Keratinocyte (primary cell): ENCODE measurements at regions not wholly inside any gene's neighbourhood (a gene's known extent, or its start where the extent isn't known, plus 50 kb on each side); places are given as distances from the start of the nearest gene placed in this dataset.

ENCODE experiments used
- DNase-seq: peaks from one replicate; pipeline ENCODE4 v3.0.0-alpha.2; 2011; ENCODE audit warnings: low read depth, missing footprints, low spot score
- FAIRE-seq: peaks from 2 replicates; lab custom pipeline; 2011; peaks lifted over from hg19 to GRCh38; lab: Jason Lieb, UNC
- H2AFZ ChIP-seq: 2 replicates; pipeline ENCODE4 v1.6.0; 2012; ENCODE audit warnings: low read length, control low read depth, inconsistent platforms; ENCODE audit not compliant: control insufficient read depth
- H3K27ac ChIP-seq: 2 replicates; pipeline ENCODE4 v1.5.1; 2011; ENCODE audit warnings: low read length; ENCODE audit not compliant: control insufficient read depth, insufficient read depth
- H3K27me3 ChIP-seq: 3 replicates; pipeline ENCODE4 v1.6.0; 2011; ENCODE audit warnings: low read length; ENCODE audit not compliant: control insufficient read depth, insufficient read depth; ENCODE audit errors: extremely low read depth
- H3K36me3 ChIP-seq, 2 experiments: 2 replicates in 1 of 2; 3 replicates in 1 of 2; pipeline ENCODE4 v1.5.1; 2011; ENCODE audit warnings: low read length in 2 of 2, mild to moderate bottlenecking in 1 of 2; ENCODE audit not compliant: control insufficient read depth in 2 of 2, insufficient read depth in 2 of 2; ENCODE audit errors: extremely low read depth in 1 of 2
- H3K4me1 ChIP-seq: 3 replicates; pipeline ENCODE4 v1.5.1; 2011; ENCODE audit warnings: low read length; ENCODE audit not compliant: control insufficient read depth, insufficient read depth; ENCODE audit errors: extremely low read depth
- H3K4me2 ChIP-seq: 3 replicates; pipeline ENCODE4 v1.6.0; 2011; ENCODE audit warnings: low read depth, low read length; ENCODE audit not compliant: control insufficient read depth, insufficient read depth; ENCODE audit errors: extremely low read depth
- H3K4me3 ChIP-seq, 3 experiments: fragments of 200-600 bp in 1 of 3; sonication (generic) in 1 of 3; 2 replicates in 2 of 3; 3 replicates in 1 of 3; pipeline ENCODE4 v1.5.1; 2011 to 2016; ENCODE audit warnings: low read length in 3 of 3, mild to moderate bottlenecking in 3 of 3, control low read depth in 2 of 3, inconsistent platforms in 1 of 3, low read depth in 1 of 3, mixed read lengths in 1 of 3, mixed run types in 1 of 3, moderate library complexity in 1 of 3; ENCODE audit not compliant: control insufficient read depth in 2 of 3, insufficient read depth in 2 of 3; ENCODE audit errors: extremely low read depth in 1 of 3
- H3K79me2 ChIP-seq: 2 replicates; pipeline ENCODE4 v1.6.0; 2012; ENCODE audit warnings: low read length; ENCODE audit not compliant: control insufficient read depth, insufficient read depth
- H3K9ac ChIP-seq: 3 replicates; pipeline ENCODE4 v1.6.0; 2011; ENCODE audit warnings: low read length; ENCODE audit not compliant: control insufficient read depth, insufficient read depth; ENCODE audit errors: extremely low read depth
- H3K9me1 ChIP-seq: 3 replicates; pipeline ENCODE4 v1.6.0; 2011; ENCODE audit warnings: low read length; ENCODE audit not compliant: control insufficient read depth, insufficient read depth; ENCODE audit errors: extremely low read depth
- H3K9me3 ChIP-seq: 2 replicates; pipeline ENCODE4 v1.5.1; 2012; ENCODE audit warnings: low read depth, low read length; ENCODE audit not compliant: control insufficient read depth
- H4K20me1 ChIP-seq: 3 replicates; pipeline ENCODE4 v1.6.0; 2011; ENCODE audit warnings: low read length; ENCODE audit not compliant: control insufficient read depth, insufficient read depth; ENCODE audit errors: extremely low read depth
- CTCF ChIP-seq, 3 experiments: IDR thresholded peaks in 1 of 3; conservative IDR thresholded peaks in 1 of 3; optimal IDR thresholded peaks in 1 of 3; 2 replicates in 2 of 3; 3 replicates in 1 of 3; pipeline versions ENCODE3 to v1.5.1; 2011; ENCODE audit warnings: low read length in 3 of 3, mild to moderate bottlenecking in 3 of 3, moderate library complexity in 2 of 3, control low read depth in 1 of 3, inconsistent platforms in 1 of 3; ENCODE audit not compliant: insufficient read depth in 2 of 3; ENCODE audit errors: extremely low read depth in 1 of 3
- EZH2 ChIP-seq: IDR thresholded peaks from one replicate; pipeline ENCODE4 v1.6.1; 2012; ENCODE audit warnings: inconsistent platforms, mild to moderate bottlenecking, low read length, moderate library complexity
- dilution Hi-C: fragments of 300-500 bp; cut with MboI; formaldehyde crosslinking; loops from one replicate; pipeline ENCODE4 v1.7.0; 2020; ENCODE audit warnings: low sequenced_read_pairs; ENCODE audit not compliant: extremely low pct_ligation_motif_present

- H2AFZ ChIP-seq, result no peak overlapping the region
- H3K4me2 ChIP-seq, result no peak overlapping the region
- H4K20me1 ChIP-seq, result no peaks in the 10 kb centered on the region
- no peaks in the 10 kb centered on the region for H3K79me2 ChIP-seq
- H3K9me1 ChIP-seq, result no peaks in the 10 kb centered on the region
- H3K27me3 ChIP-seq, result peaks cover 3% of the 10 kb centered on the region
- H3K9ac ChIP-seq, result no peak overlapping the region
- DNase-seq, result no peak
- no peaks in the 10 kb centered on the region for H3K36me3 ChIP-seq
- H3K27ac ChIP-seq, result no peak overlapping the region
- no peak overlapping the region for H3K4me3 ChIP-seq
- peaks cover 13% of the 10 kb centered on the region for H3K9me3 ChIP-seq
- no peaks in the 10 kb centered on the region for H3K4me1 ChIP-seq
- no peak for TF ChIP-seq CTCF (optimal IDR thresholded peaks at IDR 0.05 in 1 of 3, IDR thresholded peaks at IDR 0.05 in 1 of 3, conservative IDR thresholded peaks at IDR 0.05 in 1 of 3; ENCODE audit: extremely low read depth in 1 of 3, insufficient read depth in 2 of 3, low read length in 3 of 3)
- TF ChIP-seq EZH2, result no peak
- no peak for FAIRE-seq
- dilution Hi-C loops, result no loop called here
These were observed 347.3 kb downstream of the BRD1 start for GRCh38 chr22:49480331-49480730.

GRCh38 chr22:49479566-49479965, 348.1 kb downstream of the BRD1 start:
- H3K27ac ChIP-seq, result no peak overlapping the region
- DNase-seq (no peak), FAIRE-seq (no peak)
- dilution Hi-C loops, result no loop called here
- H3K9me1 ChIP-seq, result no peaks in the 10 kb centered on the region
- H3K79me2 ChIP-seq, result no peaks in the 10 kb centered on the region
- no peaks in the 10 kb centered on the region for H3K36me3 ChIP-seq
- H2AFZ ChIP-seq, result no peak overlapping the region
- H3K4me3 ChIP-seq, result no peak overlapping the region
- TF ChIP-seq EZH2 (no peak), CTCF (optimal IDR thresholded peaks at IDR 0.05 in 1 of 3, IDR thresholded peaks at IDR 0.05 in 1 of 3, conservative IDR thresholded peaks at IDR 0.05 in 1 of 3; ENCODE audit: extremely low read depth in 1 of 3, insufficient read depth in 2 of 3, low read length in 3 of 3) (no peak)
- H3K9ac ChIP-seq, result no peak overlapping the region
- H3K4me2 ChIP-seq, result no peak overlapping the region
- H3K9me3 ChIP-seq, result peaks cover 13% of the 10 kb centered on the region
- H3K27me3 ChIP-seq, result peaks cover 3% of the 10 kb centered on the region
- no peaks in the 10 kb centered on the region for H4K20me1 ChIP-seq
- no peaks in the 10 kb centered on the region for H3K4me1 ChIP-seq
